ENCODE measurements at regions not wholly inside any gene's neighbourhood (a gene's known extent, or its start where the extent isn't known, plus 50 kb on each side); places are given as distances from the start of the nearest gene placed in this dataset.
A peak's percentile ranks its signal among the peaks of the same experiment; 100 is the strongest.

- intact Hi-C loops (cut with DNase I; ENCODE audit: low total_unique reads), result no loop called here
- Histone ChIP-seq H3K27me3 (peaks cover 6% of the 10 kb centered on the region), H3K4me3 (no peak overlapping the region), H3K36me3 (no peaks in the 10 kb centered on the region), H3K9me3 (no peaks in the 10 kb centered on the region), H3K4me1 (peaks cover 13 to 31% (median 31%) of the 10 kb centered on the region in 4 donors), H3K27ac (no peak overlapping the region)
- in situ Hi-C loops (cut with MboI; ENCODE audit: low pct_ligation_motif_present in 1 of 4, low pct_unique_long_range_greater_than_20kb in 1 of 4, low sequenced_read_pairs in 3 of 4), result no loop called here
- TF ChIP-seq POLR2A (IDR thresholded peaks at IDR 0.05) (no peak), POLR2AphosphoS5 (IDR thresholded peaks at IDR 0.05) (no peak), EP300 (IDR thresholded peaks at IDR 0.05; ENCODE audit: low read depth) (no peak), CTCF (IDR thresholded peaks at IDR 0.05) (no peak)
- peak; percentile 6 for DNase-seq
- WGBS, 2 donors (ENCODE audit: low coverage in 1 of 2), result 33 to 67% methylated on average over 1 to 23 of the region's 23 CpGs
Observed at GRCh38 chr7:373818-374705, 84.1 kb downstream of the FOXL3 start.

- peaks cover 12 to 32% (median 30%) of the 10 kb centered on the region in 4 donors for H3K4me1 ChIP-seq
- H3K27me3 ChIP-seq, result no peaks in the 10 kb centered on the region
- no peak for TF ChIP-seq EP300 (IDR thresholded peaks at IDR 0.05; ENCODE audit: low read depth)
- TF ChIP-seq CTCF (IDR thresholded peaks at IDR 0.05), result no peak
- TF ChIP-seq POLR2A (IDR thresholded peaks at IDR 0.05), result no peak
- no peak for TF ChIP-seq POLR2AphosphoS5 (IDR thresholded peaks at IDR 0.05)
- in situ Hi-C loops (cut with MboI; ENCODE audit: low pct_ligation_motif_present in 1 of 4, low pct_unique_long_range_greater_than_20kb in 1 of 4, low sequenced_read_pairs in 3 of 4), result no loop called here
- H3K27ac ChIP-seq, result no peak overlapping the region
- H3K36me3 ChIP-seq, result no peaks in the 10 kb centered on the region
- H3K4me3 ChIP-seq, result no peak overlapping the region
- peak; percentile 5 for DNase-seq
- intact Hi-C loops (cut with DNase I; ENCODE audit: low total_unique reads), result no loop called here
- H3K9me3 ChIP-seq, result no peaks in the 10 kb centered on the region
- 93% methylated on average over 31 of the region's 31 CpGs; no CpG with 5 or more reads in 1 of the 2 donors for WGBS, 2 donors (ENCODE audit: low coverage in 1 of 2)
Observed at GRCh38 chr7:374706-375311, 84.8 kb downstream of the FOXL3 start.

GRCh38 chr7:375321-375831 is 85.4 kb downstream of the FOXL3 start:
- in situ Hi-C loops (cut with MboI; ENCODE audit: low pct_ligation_motif_present in 1 of 4, low pct_unique_long_range_greater_than_20kb in 1 of 4, low sequenced_read_pairs in 3 of 4) (no loop called here), intact Hi-C loops (cut with DNase I; ENCODE audit: low total_unique reads) (no loop called here)
- Histone ChIP-seq H3K27me3 (no peaks in the 10 kb centered on the region), H3K36me3 (no peaks in the 10 kb centered on the region), H3K9me3 (no peaks in the 10 kb centered on the region), H3K4me1 (peaks cover 10 to 29% (median 28%) of the 10 kb centered on the region in 4 donors), H3K4me3 (no peak overlapping the region), H3K27ac (no peak overlapping the region)
- TF ChIP-seq EP300 (IDR thresholded peaks at IDR 0.05; ENCODE audit: low read depth) (no peak), POLR2A (IDR thresholded peaks at IDR 0.05) (no peak), CTCF (IDR thresholded peaks at IDR 0.05) (no peak), POLR2AphosphoS5 (IDR thresholded peaks at IDR 0.05) (no peak)
- 87 to 93% methylated on average over 18 to 32 of the region's 32 CpGs for WGBS, 2 donors (ENCODE audit: low coverage in 1 of 2)
- DNase-seq, result peak; percentile 5

GRCh38 chr7:375901-376305 is 85.9 kb downstream of the FOXL3 start:
- TF ChIP-seq CTCF (IDR thresholded peaks at IDR 0.05), result no peak
- TF ChIP-seq POLR2AphosphoS5 (IDR thresholded peaks at IDR 0.05), result no peak
- TF ChIP-seq POLR2A (IDR thresholded peaks at IDR 0.05), result no peak
- no peak for TF ChIP-seq EP300 (IDR thresholded peaks at IDR 0.05; ENCODE audit: low read depth)
- Histone ChIP-seq H3K36me3 (no peaks in the 10 kb centered on the region), H3K4me3 (no peak overlapping the region), H3K9me3 (no peaks in the 10 kb centered on the region), H3K4me1 (peaks cover 10 to 28% (median 27%) of the 10 kb centered on the region in 4 donors), H3K27me3 (no peaks in the 10 kb centered on the region), H3K27ac (no peak overlapping the region)
- in situ Hi-C loops (cut with MboI; ENCODE audit: low pct_ligation_motif_present in 1 of 4, low pct_unique_long_range_greater_than_20kb in 1 of 4, low sequenced_read_pairs in 3 of 4) (no loop called here), intact Hi-C loops (cut with DNase I; ENCODE audit: low total_unique reads) (no loop called here)
- 63% methylated on average over 19 of the region's 19 CpGs; no CpG with 5 or more reads in 1 of the 2 donors for WGBS, 2 donors (ENCODE audit: low coverage in 1 of 2)
- DNase-seq, result peak; percentile 6

All from transverse colon (tissue), 4 donors.